ENCODE measurements at regions not wholly inside any gene's neighbourhood (a gene's known extent, or its start where the extent isn't known, plus 50 kb on each side); places are given as distances from the start of the nearest gene placed in this dataset.
A peak's percentile ranks its signal among the peaks of the same experiment; 100 is the strongest.

GRCh38 chrX:2588049-2588448 is 87.3 kb upstream of the DHRSX start:
- Histone ChIP-seq H3K27ac (no peak overlapping the region), H3K4me3 (no peak overlapping the region), H3K4me1 (peaks cover 22% of the 10 kb centered on the region; the same call in 2 of the 3 replicates), H3K9me3 (no peaks in the 10 kb centered on the region), H3K4me2 (no peak overlapping the region)
- TF ChIP-seq CEBPB (IDR thresholded peaks at IDR 0.05), result no peak
- TF ChIP-seq NFE2L2 (conservative IDR thresholded peaks at IDR 0.05; ENCODE audit: low read length), result no peak
- TF ChIP-seq EHMT2 (IDR thresholded peaks at IDR 0.05; ENCODE audit: low read depth), result no peak
- no peak for TF ChIP-seq RAD21 (conservative IDR thresholded peaks at IDR 0.05 in 1 of 2, IDR thresholded peaks at IDR 0.05 in 1 of 2)
- TF ChIP-seq USF2 (IDR thresholded peaks at IDR 0.05), result no peak
- TF ChIP-seq EP300 (IDR thresholded peaks at IDR 0.05), result no peak
- TF ChIP-seq MAFK (IDR thresholded peaks at IDR 0.05; ENCODE audit: partially characterized antibody), result no peak
- TF ChIP-seq CBX2 (IDR thresholded peaks at IDR 0.05; ENCODE audit: borderline replicate concordance, low read depth), result no peak
- TF ChIP-seq CTCF (IDR thresholded peaks at IDR 0.05), result no peak
- no peak for TF ChIP-seq MYC (IDR thresholded peaks at IDR 0.05; ENCODE audit: borderline replicate concordance, low read length)
- no peak for FAIRE-seq
- DNase-seq (ENCODE audit: low read depth in 1 of 2, low spot score in 1 of 2), result no peak
- WGBS (ENCODE audit: missing lambda C conversion rate), result 92% methylated on average over 4 of the region's 4 CpGs
- POLR2A ChIA-PET, result no interaction called here
- no peak for ATAC-seq
- CTCF ChIA-PET, result no interaction called here

- POLR2A ChIA-PET, result no interaction called here
- Histone ChIP-seq H3K4me2 (no peak overlapping the region), H3K4me1 (peaks cover 19% of the 10 kb centered on the region; the same call in 2 of the 3 replicates), H3K27ac (no peak overlapping the region), H3K4me3 (no peak overlapping the region), H3K9me3 (no peaks in the 10 kb centered on the region)
- DNase-seq (ENCODE audit: low read depth in 1 of 2, low spot score in 1 of 2) (no peak), ATAC-seq (no peak), FAIRE-seq (no peak)
- 57% methylated on average over 4 of the region's 4 CpGs for WGBS (ENCODE audit: missing lambda C conversion rate)
- no peak for TF ChIP-seq RAD21 (conservative IDR thresholded peaks at IDR 0.05 in 1 of 2, IDR thresholded peaks at IDR 0.05 in 1 of 2)
- TF ChIP-seq FOSL2 (IDR thresholded peaks at IDR 0.05), result no peak
- peak; percentile 31; the same call in 1 of the 2 replicates for TF ChIP-seq FOSL2 (CRISPR knock-in tag; IDR thresholded peaks at IDR 0.05)
- no peak for TF ChIP-seq CEBPB (IDR thresholded peaks at IDR 0.05)
- CTCF ChIA-PET, result no interaction called here
These were observed 86.4 kb upstream of the DHRSX start for GRCh38 chrX:2587146-2587545.

GRCh38 chrX:2585158-2585470 is 84.3 kb upstream of the DHRSX start:
- FAIRE-seq (no peak), DNase-seq (ENCODE audit: low read depth in 1 of 2, low spot score in 1 of 2) (no peak), ATAC-seq (peak; percentile 8 to 24; a peak in 3 of 6 replicates)
- Histone ChIP-seq H3K4me3 (no peak overlapping the region), H3K9me3 (no peaks in the 10 kb centered on the region), H3K4me2 (no peak overlapping the region), H3K27ac (no peak overlapping the region), H3K4me1 (peaks cover 19% of the 10 kb centered on the region; the same call in 2 of the 3 replicates)
- WGBS (ENCODE audit: missing lambda C conversion rate), result 74% methylated on average over 8 of the region's 8 CpGs
- TF ChIP-seq CBX2 (IDR thresholded peaks at IDR 0.05; ENCODE audit: borderline replicate concordance, low read depth), result no peak
- POLR2A ChIA-PET, result no interaction called here
- CTCF ChIA-PET, result no interaction called here

- FAIRE-seq (no peak), DNase-seq (ENCODE audit: low read depth in 1 of 2, low spot score in 1 of 2) (no peak), ATAC-seq (peak in 1 of 2 experiments; percentile 23; a peak in 1 of 6 replicates)
- 57% methylated on average over 30 of the region's 73 CpGs for whole genome bisulfite sequencing (ENCODE audit: missing lambda C conversion rate)
- peaks cover 18% of the 10 kb centered on the region; the same call in 2 of the 3 replicates for H3K4me1 ChIP-seq
- peak overlapping the region; percentile 45 for H3K4me3 ChIP-seq
- H3K9me3 ChIP-seq, result no peaks in the 10 kb centered on the region
- peak overlapping the region; percentile 21 to 70; a peak in 4 of 6 replicates for H3K27ac ChIP-seq
- H3K4me2 ChIP-seq, result peak overlapping the region; percentile 74
- ChIA-PET POLR2A (no interaction called here), CTCF (no interaction called here)
- TF ChIP-seq USF2 (IDR thresholded peaks at IDR 0.05), result no peak
- no peak for TF ChIP-seq EP300 (IDR thresholded peaks at IDR 0.05)
- no peak for TF ChIP-seq MAX (IDR thresholded peaks at IDR 0.05)
- TF ChIP-seq ELK1 (IDR thresholded peaks at IDR 0.05; ENCODE audit: low read depth, low read length), result no peak
- TF ChIP-seq TP53 (CRISPR knock-in tag; IDR thresholded peaks at IDR 0.05), result no peak
- TF ChIP-seq MYC (IDR thresholded peaks at IDR 0.05; ENCODE audit: borderline replicate concordance, low read length), result no peak
- TF ChIP-seq FOSB (CRISPR knock-in tag; IDR thresholded peaks at IDR 0.05), result no peak
- no peak for TF ChIP-seq E2F6 (IDR thresholded peaks at IDR 0.05; ENCODE audit: borderline replicate concordance, low read depth)
- no peak for TF ChIP-seq FOXS1 (CRISPR knock-in tag; IDR thresholded peaks at IDR 0.05)
- TF ChIP-seq HEYL (CRISPR knock-in tag; IDR thresholded peaks at IDR 0.05), result no peak
- no peak for TF ChIP-seq KDM1A (IDR thresholded peaks at IDR 0.05; ENCODE audit: low read depth)
- TF ChIP-seq HOXA7 (CRISPR knock-in tag; IDR thresholded peaks at IDR 0.05), result no peak
- TF ChIP-seq BHLHE40 (IDR thresholded peaks at IDR 0.05; ENCODE audit: low read depth, low read length), result no peak
- TF ChIP-seq POLR2A (IDR thresholded peaks at IDR 0.05; ENCODE audit: low read length), result no peak
- no peak for TF ChIP-seq SMC3 (IDR thresholded peaks at IDR 0.05)
- TF ChIP-seq NFE2L2 (conservative IDR thresholded peaks at IDR 0.05; ENCODE audit: low read length), result no peak
- no peak for TF ChIP-seq JUNB (IDR thresholded peaks at IDR 0.05)
These were observed 83.7 kb upstream of the DHRSX start for GRCh38 chrX:2584251-2585157.
